Ovary (tissue), 7 donors: ENCODE measurements at regions not wholly inside any gene's neighbourhood (a gene's known extent, or its start where the extent isn't known, plus 50 kb on each side); places are given as distances from the start of the nearest gene placed in this dataset.

Experiments used
- DNase-seq, 5 donors: peaks; one replicate each; pipeline ENCODE4 v3.0.0-alpha.2; 2019 to 2020
- H3K27ac ChIP-seq, 2 donors: fragments of 200-600 bp; one replicate each; pipeline versions ENCODE4 v1.5.1 to v1.8.0; 2019 to 2022
- H3K27me3 ChIP-seq: fragments of 200-600 bp; one replicate; pipeline ENCODE4 v1.8.0; 2022
- H3K36me3 ChIP-seq: fragments of 200-600 bp; sonication (generic); one replicate; pipeline ENCODE4 v1.5.1; 2019
- H3K4me1 ChIP-seq: one replicate; pipeline ENCODE4 v1.8.1; 2013; ENCODE audit warnings: mild to moderate bottlenecking, moderate library complexity; ENCODE audit not compliant: insufficient read depth
- H3K4me3 ChIP-seq: fragments of 200-600 bp; sonication (generic); one replicate; pipeline ENCODE4 v1.5.1; 2017
- H3K9me3 ChIP-seq, 2 donors: fragments of 200-600 bp in 1 of 2; sonication (generic) in 1 of 2; one replicate each; pipeline versions ENCODE4 v1.5.1 to v1.8.1; 2013 to 2019; ENCODE audit warnings: mild to moderate bottlenecking in 1 of 2, moderate library complexity in 1 of 2
- CTCF ChIP-seq, 3 donors: fragments of 450-650 bp in 2 of 3; fragments of 200-600 bp in 1 of 3; IDR thresholded peaks; one replicate each; pipeline versions ENCODE4 v1.5.1 to v1.8.0; 2016 to 2022; ENCODE audit warnings: antibody characterized with exemption in 3 of 3, mild to moderate bottlenecking in 1 of 3
- EP300 ChIP-seq: sonication (generic); formaldehyde crosslinking; IDR thresholded peaks from one replicate; pipeline ENCODE4 v1.6.1; 2017; ENCODE audit warnings: antibody characterized with exemption
- POLR2A ChIP-seq: fragments of 450-650 bp; IDR thresholded peaks from one replicate; pipeline ENCODE4 v1.6.1; 2017; ENCODE audit warnings: antibody characterized with exemption, mild to moderate bottlenecking, moderate library complexity
- WGBS, 3 donors: extraction: QIAGEN DNeasy Blood & Tissue Kit in 1 of 3; methylation state at CpG; one replicate each; pipeline versions ENCODE4 v1.1.5 to v1.1.7; 2013 to 2017; 5-methylcytosine and 5-hydroxymethylcytosine counted together
- intact Hi-C, 4 donors: fragments of 100-400 bp; cut with DNase I; formaldehyde crosslinking; loops; one replicate each; pipeline versions ENCODE4 v1.11.0 to v1.15.1; 2022 to 2023
- donor health status: DM: no; HTN: no; CAD: no; lungs with moderate emphysema.
- donor health status: DM: no; HTN: no; CAD: no.
- donor health status: Bipolar disorder and iron deficiency.
- donor health status: DM: no; HTN: no; CAD: no.
- donor health status: DM: yes; HTN: yes; CAD: no.

GRCh38 chr16:64151990-64152767 lies 969.7 kb downstream of the CDH11 start:
- intact Hi-C loops, result no loop called here
- Histone ChIP-seq H3K9me3 (no peaks in the 10 kb centered on the region), H3K4me1 (no peaks in the 10 kb centered on the region), H3K4me3 (no peak overlapping the region), H3K27ac (no peak overlapping the region), H3K36me3 (no peaks in the 10 kb centered on the region), H3K27me3 (no peaks in the 10 kb centered on the region)
- no peak for DNase-seq
- TF ChIP-seq POLR2A (no peak), CTCF (IDR thresholded peaks at IDR 0.05) (no peak), EP300 (no peak)
- WGBS, 3 donors, result 84 to 88% (median 84%) methylated on average over 5 of the region's 5 CpGs

DNA sequence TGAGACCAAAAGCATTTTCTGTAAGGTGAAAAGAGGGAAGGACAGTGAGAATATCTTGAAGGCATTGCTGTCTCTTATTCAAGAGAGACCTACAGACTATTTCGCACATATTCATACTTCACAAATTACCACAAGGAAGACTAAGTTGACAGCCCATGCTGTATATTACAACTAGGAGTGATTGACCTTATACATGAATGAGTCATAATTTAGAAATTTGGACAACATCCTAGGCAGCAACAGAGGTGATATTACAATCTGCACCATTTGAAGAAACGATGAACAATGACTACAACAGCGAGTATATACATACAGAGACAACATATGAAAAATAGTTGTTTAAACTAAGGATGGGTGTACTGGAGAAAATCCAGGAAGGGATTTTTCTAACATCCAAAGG lies 971.7 kb downstream of the CDH11 start:
- no peak for DNase-seq
- intact Hi-C loops, result no loop called here

DNA sequence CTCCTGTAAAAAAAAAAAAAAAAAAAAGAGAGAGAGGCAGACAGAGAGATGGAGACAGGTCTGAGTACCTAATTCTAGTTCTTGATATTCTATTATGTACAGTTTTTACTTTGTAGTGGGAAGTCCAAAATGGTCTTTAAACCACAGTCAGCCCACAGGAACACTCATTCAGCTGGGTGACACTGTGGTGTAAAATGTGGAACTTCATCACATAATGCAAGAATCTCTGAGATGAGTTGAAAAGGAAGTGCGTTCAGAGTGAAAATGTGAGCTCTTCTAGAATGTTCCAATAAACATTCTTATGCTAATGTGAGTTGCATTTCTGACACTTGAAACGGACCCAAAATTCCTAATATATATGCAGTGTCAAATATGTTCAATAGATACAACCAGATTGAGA lies 972.1 kb downstream of the CDH11 start:
- Histone ChIP-seq H3K4me1 (no peaks in the 10 kb centered on the region), H3K27ac (no peak overlapping the region), H3K9me3 (no peaks in the 10 kb centered on the region), H3K4me3 (no peak overlapping the region), H3K27me3 (no peaks in the 10 kb centered on the region), H3K36me3 (no peaks in the 10 kb centered on the region)
- WGBS, 3 donors, result 77 to 81% (median 79%) methylated on average over 2 of the region's 2 CpGs
- TF ChIP-seq POLR2A (no peak), EP300 (no peak), CTCF (IDR thresholded peaks at IDR 0.05) (no peak)
- no peak for DNase-seq
- intact Hi-C loops, result no loop called here

More for the DNA sequence above, 971.7 kb downstream of the CDH11 start:
- 73 to 74% (median 73%) methylated on average over 3 of the region's 3 CpGs for WGBS, 3 donors
- Histone ChIP-seq H3K36me3 (no peaks in the 10 kb centered on the region), H3K27ac (no peak overlapping the region), H3K27me3 (no peaks in the 10 kb centered on the region), H3K4me1 (no peaks in the 10 kb centered on the region), H3K9me3 (no peaks in the 10 kb centered on the region), H3K4me3 (no peak overlapping the region)
- TF ChIP-seq POLR2A (no peak), EP300 (no peak), CTCF (IDR thresholded peaks at IDR 0.05) (no peak)

- Histone ChIP-seq H3K4me1 (no peaks in the 10 kb centered on the region), H3K4me3 (no peak overlapping the region), H3K9me3 (no peaks in the 10 kb centered on the region), H3K27me3 (no peaks in the 10 kb centered on the region), H3K36me3 (no peaks in the 10 kb centered on the region), H3K27ac (no peak overlapping the region)
- no peak for TF ChIP-seq EP300
- no peak for TF ChIP-seq POLR2A
- TF ChIP-seq CTCF (IDR thresholded peaks at IDR 0.05), result no peak
- no peak for DNase-seq
- intact Hi-C loops, result no loop called here
- 90 to 97% (median 94%) methylated on average over 1 of the region's 1 CpG for WGBS, 3 donors
Observed at GRCh38 chr16:64148356-64148755, 973.5 kb downstream of the CDH11 start.
